Hematopoietic multipotent progenitor cell treated with erythropoietin and hydrocortisone succinate and interleukin-3 and kit ligand, for 6 days (in vitro differentiated cells): ENCODE measurements at regions not wholly inside any gene's neighbourhood (a gene's known extent, or its start where the extent isn't known, plus 50 kb on each side); places are given as distances from the start of the nearest gene placed in this dataset.

Source experiments
- DNase-seq: peaks from one replicate; pipeline ENCODE4 v3.0.0-alpha.2; 2015

GRCh38 chr13:31614073-31614472, 125.3 kb upstream of the RXFP2 start:
- no peak for DNase-seq

DNA sequence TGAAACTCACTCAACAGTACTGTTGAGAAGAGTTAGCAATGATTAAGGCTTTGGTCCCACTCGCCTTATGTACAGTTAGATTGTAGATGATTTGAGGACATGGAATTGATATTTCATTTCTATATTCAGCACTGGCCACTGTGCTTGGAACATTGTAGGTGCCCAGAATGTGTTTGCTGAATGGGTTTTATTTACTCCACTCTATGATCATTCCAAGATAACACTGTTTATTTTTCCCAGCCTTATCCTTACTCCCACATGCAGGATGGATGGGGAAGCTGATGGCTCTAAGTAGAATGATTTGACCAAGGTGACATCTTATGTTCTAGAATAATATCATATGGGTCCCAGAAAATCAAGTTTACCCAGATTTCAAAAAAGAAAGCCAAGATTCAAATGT, 124.6 kb upstream of the RXFP2 start:
- no peak for DNase-seq

DNA sequence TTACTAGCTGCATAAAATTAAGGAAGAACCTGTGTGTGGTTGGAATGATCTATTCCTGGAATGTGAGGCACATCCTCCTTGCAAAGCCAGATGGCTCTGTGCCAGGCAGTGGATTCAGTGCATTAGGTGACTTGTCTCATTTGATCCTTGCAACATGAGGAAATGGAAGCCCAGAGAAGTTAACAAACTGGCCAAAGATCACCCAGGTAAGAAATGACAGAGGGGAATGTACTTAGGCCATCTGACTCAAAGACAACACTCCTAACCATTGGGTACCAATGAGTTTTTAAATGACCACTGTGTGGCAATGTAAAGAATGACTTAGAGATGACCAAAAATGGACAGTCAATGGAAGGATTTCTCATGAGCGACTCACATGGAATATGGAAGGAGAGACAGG, 114.2 kb upstream of the RXFP2 start:
- no peak for DNase-seq

DNA sequence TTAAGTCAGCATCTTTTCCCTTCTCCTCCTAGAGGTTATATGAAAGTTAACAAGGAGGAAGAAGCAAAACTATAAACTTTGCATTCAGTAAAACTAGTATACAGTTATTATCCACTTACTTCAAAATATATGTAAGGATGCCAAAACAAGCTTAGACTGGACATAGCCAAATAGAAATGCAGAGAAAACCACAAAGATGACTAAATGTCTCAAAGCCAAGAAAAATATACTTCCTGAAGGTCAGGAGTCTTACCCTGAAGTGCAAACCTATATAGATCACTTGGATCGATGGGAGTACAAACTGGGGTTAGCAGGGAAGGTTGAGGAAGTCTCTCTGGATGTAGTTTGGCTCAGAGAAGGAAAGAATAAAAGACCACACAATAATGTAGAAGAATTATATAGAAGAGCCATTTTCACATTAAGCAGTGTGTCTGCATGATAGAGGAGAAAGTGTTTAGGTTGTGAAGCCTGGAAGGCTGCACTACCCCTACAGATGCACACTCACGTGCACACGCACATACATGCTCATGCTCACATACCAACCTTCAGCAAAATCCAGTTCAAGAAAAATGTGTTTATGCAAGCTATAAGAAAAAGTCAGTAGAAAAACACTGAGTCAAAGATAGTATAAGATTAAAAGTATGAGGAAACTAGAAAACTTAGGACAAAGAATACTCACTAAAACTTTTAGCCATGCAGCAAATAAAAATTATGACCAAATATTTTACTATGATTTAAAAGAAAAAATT, 112.1 kb upstream of the RXFP2 start:
- DNase-seq: no peak

GRCh38 chr13:31629085-31629780, 110.1 kb upstream of the RXFP2 start:
- no peak for DNase-seq

DNA sequence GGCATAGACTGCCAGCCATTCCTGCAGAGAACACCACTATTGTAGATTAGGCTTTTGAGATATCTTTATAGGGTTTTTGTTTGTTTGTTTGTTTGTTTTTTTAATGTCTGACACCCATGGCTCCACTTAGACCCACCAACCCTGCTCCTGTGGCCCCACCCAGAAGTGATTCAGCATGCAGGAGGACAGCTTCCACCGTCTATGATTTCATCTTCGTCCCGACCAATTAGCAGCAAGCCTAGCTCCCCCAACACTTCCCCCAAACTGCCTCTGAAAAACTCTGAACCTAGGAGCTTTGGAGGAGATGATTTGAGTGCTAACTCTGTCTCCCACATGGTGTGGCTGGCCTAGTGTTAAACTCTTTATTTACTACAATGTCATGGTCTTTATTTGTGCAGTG, 108.3 kb upstream of the RXFP2 start:
- DNase-seq: no peak

GRCh38 chr13:31631746-31632145, 107.6 kb upstream of the RXFP2 start:
- DNase-seq: no peak

- DNase-seq: no peak
These were observed 100.7 kb upstream of the RXFP2 start for GRCh38 chr13:31638577-31638976.

- DNase-seq: no peak
These were observed 99.7 kb upstream of the RXFP2 start for GRCh38 chr13:31639443-31640163.

- no peak for DNase-seq
These were observed 89.6 kb upstream of the RXFP2 start for GRCh38 chr13:31649766-31650165.

DNA sequence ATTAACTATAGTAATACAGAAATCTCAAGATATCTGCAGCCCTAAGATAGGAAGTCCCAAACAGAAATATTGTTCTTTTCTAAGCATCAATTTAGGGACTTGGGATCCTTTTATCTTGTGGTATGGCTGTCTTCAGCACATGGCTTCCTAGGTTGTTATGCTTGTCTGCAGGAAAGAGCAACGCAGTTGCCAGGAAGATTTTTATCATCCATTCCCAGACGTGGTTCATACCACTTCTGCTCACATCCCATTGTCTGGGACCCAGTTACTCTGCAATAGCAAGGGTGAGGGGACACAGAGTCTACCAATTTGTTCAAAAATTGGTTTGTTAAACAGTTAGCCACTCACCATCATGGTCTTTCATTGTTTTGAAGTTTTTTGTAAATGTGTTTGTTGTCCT, 85.6 kb upstream of the RXFP2 start:
- DNase-seq: no peak

DNA sequence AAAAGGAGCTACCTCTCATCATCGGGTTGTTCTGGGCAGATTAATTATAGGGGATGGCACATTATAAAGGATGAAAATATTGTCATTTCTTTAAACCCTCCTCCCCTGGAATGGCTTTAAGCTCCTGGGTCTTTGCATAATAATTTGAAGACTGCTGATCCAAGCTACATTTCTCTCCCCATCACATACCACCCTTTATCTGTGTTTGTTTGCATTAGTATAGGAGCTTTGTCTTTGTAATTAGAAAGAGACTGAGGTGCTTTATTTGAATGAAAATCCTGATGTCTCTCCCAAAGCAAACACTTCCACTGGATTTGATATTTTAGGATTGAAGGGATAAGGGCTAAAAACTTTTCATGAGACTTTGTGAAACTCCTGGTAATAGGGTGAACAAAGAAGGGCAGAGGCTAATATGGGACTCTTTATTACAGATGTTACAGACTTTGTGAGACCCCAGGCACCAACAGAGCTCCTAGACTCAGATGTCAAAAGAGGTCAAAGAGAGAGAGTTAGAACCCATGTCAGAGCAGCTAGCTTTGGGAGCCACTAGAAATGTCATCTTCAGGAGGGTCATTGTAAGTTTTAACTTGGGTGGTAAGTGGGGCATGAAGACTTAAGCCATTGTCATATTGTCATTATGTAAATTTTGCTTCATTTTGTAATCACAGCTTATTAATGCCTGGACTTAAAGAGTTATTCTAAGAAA, 75.3 kb upstream of the RXFP2 start:
- no peak for DNase-seq

- DNase-seq: no peak
These were observed 68.3 kb upstream of the RXFP2 start for GRCh38 chr13:31670831-31671617.

GRCh38 chr13:31674051-31674450, 65.3 kb upstream of the RXFP2 start:
- DNase-seq: peak; percentile 49

DNA sequence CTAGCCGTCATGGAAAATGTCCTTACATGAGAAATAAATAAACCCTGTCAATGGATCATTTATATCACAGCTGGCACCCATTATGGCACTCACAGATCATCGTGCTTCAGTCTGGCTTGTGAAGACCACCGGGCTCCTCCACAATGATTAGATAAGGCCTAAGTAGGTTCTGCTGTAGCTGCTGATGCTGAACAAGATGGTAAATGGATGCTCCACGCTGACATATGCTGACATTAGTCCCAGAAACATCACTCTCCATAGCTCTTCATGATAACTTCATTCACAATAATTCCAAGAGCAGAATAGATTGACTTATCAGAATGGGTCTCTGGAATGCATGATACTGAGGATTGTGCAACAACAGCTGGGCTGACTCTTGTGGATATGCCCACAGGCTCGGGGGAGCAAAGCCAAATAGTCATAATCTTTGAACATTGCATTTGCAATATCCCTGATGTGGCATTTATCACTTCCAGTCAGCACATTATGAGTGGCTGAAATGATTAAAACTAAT, 63.8 kb upstream of the RXFP2 start:
- peak; percentile 3 for DNase-seq

GRCh38 chr13:31681133-31681532, 58.2 kb upstream of the RXFP2 start:
- no peak for DNase-seq

DNA sequence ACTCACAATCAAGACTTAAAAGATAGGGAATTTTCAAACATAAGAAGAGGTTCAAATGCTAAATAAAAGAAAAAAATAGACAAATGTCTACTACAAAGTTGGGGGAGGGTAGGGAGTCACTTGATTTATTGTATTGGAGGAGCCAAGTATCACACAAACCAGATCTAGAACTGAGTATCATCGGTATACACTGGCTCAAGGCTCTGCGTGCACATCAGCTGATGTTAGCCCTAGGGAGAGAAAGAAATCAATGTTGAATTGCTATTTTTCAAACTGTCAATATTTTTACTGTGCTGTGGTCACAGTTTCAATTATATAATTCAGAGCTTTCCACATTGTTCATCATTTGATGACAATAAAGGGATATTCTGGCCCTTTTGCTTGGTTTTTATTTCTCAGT, 54.9 kb upstream of the RXFP2 start:
- DNase-seq: no peak

GRCh38 chr13:31686670-31687425, 52.5 kb upstream of the RXFP2 start:
- DNase-seq: no peak
